DOHH2 (cell line): ENCODE measurements at regions not wholly inside any gene's neighbourhood (a gene's known extent, or its start where the extent isn't known, plus 50 kb on each side); places are given as distances from the start of the nearest gene placed in this dataset.

Source experiments
- H3F3A ChIP-seq: fragments of 200-600 bp; sonication (generic), shearing (Covaris generic); 2 replicates; pipeline ENCODE4 v1.6.0; 2016; ENCODE audit warnings: antibody characterized with exemption, mild to moderate bottlenecking; ENCODE audit not compliant: control insufficient read depth, insufficient read depth
- H3K27ac ChIP-seq: fragments of 200-600 bp; sonication (generic); 2 replicates; pipeline ENCODE4 v1.5.1; 2014; ENCODE audit warnings: low read depth, mild to moderate bottlenecking, low read length, moderate library complexity
- H3K27me3 ChIP-seq: fragments of 200-600 bp; sonication (generic); 2 replicates; pipeline ENCODE4 v1.6.1; 2014; ENCODE audit warnings: mild to moderate bottlenecking, low read length, mixed read lengths; ENCODE audit not compliant: control insufficient read depth
- H3K36me3 ChIP-seq: fragments of 200-600 bp; sonication (generic); 2 replicates; pipeline ENCODE4 v1.6.1; 2014; ENCODE audit warnings: mild to moderate bottlenecking, low read length, moderate library complexity, mixed read lengths; ENCODE audit not compliant: control insufficient read depth
- H3K4me1 ChIP-seq: fragments of 200-600 bp; sonication (generic); 2 replicates; pipeline ENCODE4 v1.6.1; 2014; ENCODE audit warnings: mild to moderate bottlenecking, low read length, mixed read lengths; ENCODE audit not compliant: control insufficient read depth
- H3K4me2 ChIP-seq: fragments of 200-600 bp; sonication (generic); 2 replicates; pipeline ENCODE4 v1.6.0; 2014; ENCODE audit warnings: mild to moderate bottlenecking, low read length, moderate library complexity
- H3K4me3 ChIP-seq: fragments of 200-600 bp; sonication (generic); 2 replicates; pipeline ENCODE4 v1.5.1; 2014; ENCODE audit warnings: mild to moderate bottlenecking, low read length, mixed read lengths
- H3K79me2 ChIP-seq: fragments of 200-600 bp; sonication (generic); 2 replicates; pipeline ENCODE4 v1.6.1; 2014; ENCODE audit warnings: mild to moderate bottlenecking, low read length, mixed read lengths; ENCODE audit not compliant: control insufficient read depth
- H3K9me2 ChIP-seq: fragments of 200-600 bp; sonication (generic); replicated peaks from 2 replicates; pipeline ENCODE4 v1.6.1; 2014; ENCODE audit warnings: mild to moderate bottlenecking, low read length, mixed read lengths; ENCODE audit not compliant: control insufficient read depth
- H3K9me3 ChIP-seq: fragments of 200-600 bp; sonication (generic); 2 replicates; pipeline ENCODE4 v1.6.1; 2014; ENCODE audit warnings: antibody characterized with exemption, low read length, mixed read lengths; ENCODE audit not compliant: control insufficient read depth, insufficient read depth
- H4K20me1 ChIP-seq: fragments of 200-600 bp; sonication (generic); 2 replicates; pipeline ENCODE4 v1.6.0; 2014; ENCODE audit warnings: low read depth, mild to moderate bottlenecking, antibody characterized with exemption, low read length, moderate library complexity; ENCODE audit not compliant: control insufficient read depth, insufficient read depth
- EZH2phosphoT487 ChIP-seq: fragments of 200-600 bp; sonication (generic); IDR thresholded peaks from 2 replicates; pipeline ENCODE4 v1.6.1; 2017; ENCODE audit warnings: borderline replicate concordance, mild to moderate bottlenecking, antibody characterized with exemption, low read length, moderate library complexity, mixed read lengths
- TF ChIP-seq, protein P1 (sequence below): fragments of 200-600 bp; sonication (generic); IDR thresholded peaks from one replicate; pipeline ENCODE4 v1.5.1; 2014; ENCODE audit warnings: antibody characterized with exemption, mild to moderate bottlenecking, low read depth, low read length; ENCODE audit not compliant: poor library complexity, severe bottlenecking

GRCh38 chr1:228804173-228804572 is 68.9 kb downstream of the RHOU start:
- Histone ChIP-seq H3K27ac (no peak overlapping the region), H3K4me1 (no peaks in the 10 kb centered on the region), H3K4me2 (no peak overlapping the region), H3K9me3 (no peaks in the 10 kb centered on the region), H3K4me3 (no peak overlapping the region), H3K27me3 (0 out of 2 replicates have a peak, but pooled peaks cover 2% of the 10 kb centered on the region), H3F3A (no peaks in the 10 kb centered on the region), H3K9me2 (no peaks in the 10 kb centered on the region), H3K79me2 (no peaks in the 10 kb centered on the region), H4K20me1 (no peaks in the 10 kb centered on the region), H3K36me3 (no peaks in the 10 kb centered on the region)
- TF ChIP-seq EZH2phosphoT487 = no peak
- TF ChIP-seq, protein P1, sequence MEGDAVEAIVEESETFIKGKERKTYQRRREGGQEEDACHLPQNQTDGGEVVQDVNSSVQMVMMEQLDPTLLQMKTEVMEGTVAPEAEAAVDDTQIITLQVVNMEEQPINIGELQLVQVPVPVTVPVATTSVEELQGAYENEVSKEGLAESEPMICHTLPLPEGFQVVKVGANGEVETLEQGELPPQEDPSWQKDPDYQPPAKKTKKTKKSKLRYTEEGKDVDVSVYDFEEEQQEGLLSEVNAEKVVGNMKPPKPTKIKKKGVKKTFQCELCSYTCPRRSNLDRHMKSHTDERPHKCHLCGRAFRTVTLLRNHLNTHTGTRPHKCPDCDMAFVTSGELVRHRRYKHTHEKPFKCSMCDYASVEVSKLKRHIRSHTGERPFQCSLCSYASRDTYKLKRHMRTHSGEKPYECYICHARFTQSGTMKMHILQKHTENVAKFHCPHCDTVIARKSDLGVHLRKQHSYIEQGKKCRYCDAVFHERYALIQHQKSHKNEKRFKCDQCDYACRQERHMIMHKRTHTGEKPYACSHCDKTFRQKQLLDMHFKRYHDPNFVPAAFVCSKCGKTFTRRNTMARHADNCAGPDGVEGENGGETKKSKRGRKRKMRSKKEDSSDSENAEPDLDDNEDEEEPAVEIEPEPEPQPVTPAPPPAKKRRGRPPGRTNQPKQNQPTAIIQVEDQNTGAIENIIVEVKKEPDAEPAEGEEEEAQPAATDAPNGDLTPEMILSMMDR = no peak

GRCh38 chr1:228804640-228805413 is 69.5 kb downstream of the RHOU start:
- no peak for TF ChIP-seq EZH2phosphoT487
- no peak overlapping the region for H3K4me3 ChIP-seq
- no peaks in the 10 kb centered on the region for H3K9me3 ChIP-seq
- H3K9me2 ChIP-seq = no peaks in the 10 kb centered on the region
- no peaks in the 10 kb centered on the region for H3K4me1 ChIP-seq
- H3F3A ChIP-seq = no peaks in the 10 kb centered on the region
- H3K79me2 ChIP-seq = no peaks in the 10 kb centered on the region
- no peak overlapping the region for H3K27ac ChIP-seq
- H3K27me3 ChIP-seq = 0 out of 2 replicates have a peak, but pooled peaks cover 2% of the 10 kb centered on the region
- no peaks in the 10 kb centered on the region for H3K36me3 ChIP-seq
- H4K20me1 ChIP-seq = no peaks in the 10 kb centered on the region
- H3K4me2 ChIP-seq = no peak overlapping the region

- no peak overlapping the region for H3K4me2 ChIP-seq
- no peak overlapping the region for H3K27ac ChIP-seq
- H4K20me1 ChIP-seq = no peaks in the 10 kb centered on the region
Observed at GRCh38 chr1:228807904-228808605, 72.8 kb downstream of the RHOU start.

More at GRCh38 chr1:228807904-228808605, 72.8 kb downstream of the RHOU start:
- H3K79me2 ChIP-seq = no peaks in the 10 kb centered on the region
- H3K36me3 ChIP-seq = no peaks in the 10 kb centered on the region
- H3F3A ChIP-seq = no peaks in the 10 kb centered on the region
- H3K9me2 ChIP-seq = no peaks in the 10 kb centered on the region
- H3K4me3 ChIP-seq = no peak overlapping the region
- no peak for TF ChIP-seq EZH2phosphoT487
- TF ChIP-seq, protein P1 = no peak
- no peaks in the 10 kb centered on the region for H3K9me3 ChIP-seq
- no peaks in the 10 kb centered on the region for H3K27me3 ChIP-seq
- no peaks in the 10 kb centered on the region for H3K4me1 ChIP-seq
